ENCODE measurements at regions not wholly inside any gene's neighbourhood (a gene's known extent, or its start where the extent isn't known, plus 50 kb on each side); places are given as distances from the start of the nearest gene placed in this dataset.
"Not testable (repeated sequence)": the region's sequence is repeated elsewhere in the genome, so short reads cannot be mapped to it uniquely, and the experiment has no call there.

- peaks cover 0 to 11% (median 6%) of the 10 kb centered on the region in 5 donors for H3K9me3 ChIP-seq (ENCODE audit: control insufficient read depth in 5 of 5, low read length in 5 of 5)
- not testable (repeated sequence) for H3K27me3 ChIP-seq (ENCODE audit: control insufficient read depth in 5 of 5, insufficient read depth in 4 of 5, low read length in 5 of 5); H3K36me3 ChIP-seq (ENCODE audit: control insufficient read depth in 5 of 5, insufficient read depth in 5 of 5, low read length in 5 of 5); H3K9ac ChIP-seq (ENCODE audit: low read length in 5 of 5); H3K4me1 ChIP-seq (ENCODE audit: control insufficient read depth in 5 of 5, insufficient read depth in 5 of 5, low read length in 5 of 5); H3K4me3 ChIP-seq (ENCODE audit: low read depth in 1 of 5, low read length in 5 of 5); H3K27ac ChIP-seq (ENCODE audit: low read depth, low read length)
These were observed 89.7 kb upstream of the DNAH14 start for GRCh38 chr1:224839648-224840300.

- not testable (repeated sequence) for H3K4me1 ChIP-seq (ENCODE audit: control insufficient read depth in 5 of 5, insufficient read depth in 5 of 5, low read length in 5 of 5); H3K27ac ChIP-seq (ENCODE audit: low read depth, low read length); H3K9ac ChIP-seq (ENCODE audit: low read length in 5 of 5); H3K27me3 ChIP-seq (ENCODE audit: control insufficient read depth in 5 of 5, insufficient read depth in 4 of 5, low read length in 5 of 5); H3K36me3 ChIP-seq (ENCODE audit: control insufficient read depth in 5 of 5, insufficient read depth in 5 of 5, low read length in 5 of 5); H3K4me3 ChIP-seq (ENCODE audit: low read depth in 1 of 5, low read length in 5 of 5)
- H3K9me3 ChIP-seq (ENCODE audit: control insufficient read depth in 5 of 5, low read length in 5 of 5) = peaks cover 0 to 11% (median 6%) of the 10 kb centered on the region in 5 donors
These were observed 87.7 kb upstream of the DNAH14 start for GRCh38 chr1:224841803-224842202.

GRCh38 chr1:224846119-224846907 lies 83.2 kb upstream of the DNAH14 start:
- Histone ChIP-seq H3K9ac (ENCODE audit: low read length in 5 of 5) (no peak overlapping the region), H3K4me3 (ENCODE audit: low read depth in 1 of 5, low read length in 5 of 5) (no peak overlapping the region), H3K4me1 (ENCODE audit: control insufficient read depth in 5 of 5, insufficient read depth in 5 of 5, low read length in 5 of 5) (peaks cover 0 to 2% (median 0%) of the 10 kb centered on the region in 5 donors), H3K36me3 (ENCODE audit: control insufficient read depth in 5 of 5, insufficient read depth in 5 of 5, low read length in 5 of 5) (no peaks in the 10 kb centered on the region), H3K27me3 (ENCODE audit: control insufficient read depth in 5 of 5, insufficient read depth in 4 of 5, low read length in 5 of 5) (no peaks in the 10 kb centered on the region), H3K27ac (ENCODE audit: low read depth, low read length) (no peak overlapping the region), H3K9me3 (ENCODE audit: control insufficient read depth in 5 of 5, low read length in 5 of 5) (peaks cover 0 to 9% (median 6%) of the 10 kb centered on the region in 5 donors)

- no peak overlapping the region for H3K9ac ChIP-seq (ENCODE audit: low read length in 5 of 5)
- H3K4me3 ChIP-seq (ENCODE audit: low read depth in 1 of 5, low read length in 5 of 5) = no peak overlapping the region
- H3K4me1 ChIP-seq (ENCODE audit: control insufficient read depth in 5 of 5, insufficient read depth in 5 of 5, low read length in 5 of 5) = peaks cover 0 to 4% (median 0%) of the 10 kb centered on the region in 5 donors
- no peaks in the 10 kb centered on the region for H3K36me3 ChIP-seq (ENCODE audit: control insufficient read depth in 5 of 5, insufficient read depth in 5 of 5, low read length in 5 of 5)
- H3K27me3 ChIP-seq (ENCODE audit: control insufficient read depth in 5 of 5, insufficient read depth in 4 of 5, low read length in 5 of 5) = no peaks in the 10 kb centered on the region
- no peak overlapping the region for H3K27ac ChIP-seq (ENCODE audit: low read depth, low read length)
- no peaks in the 10 kb centered on the region for H3K9me3 ChIP-seq (ENCODE audit: control insufficient read depth in 5 of 5, low read length in 5 of 5)
These were observed 79.0 kb upstream of the DNAH14 start for GRCh38 chr1:224850446-224850845.

- Histone ChIP-seq H3K9ac (ENCODE audit: low read length in 5 of 5) (no peak overlapping the region), H3K27ac (ENCODE audit: low read depth, low read length) (no peak overlapping the region), H3K9me3 (ENCODE audit: control insufficient read depth in 5 of 5, low read length in 5 of 5) (no peaks in the 10 kb centered on the region), H3K4me1 (ENCODE audit: control insufficient read depth in 5 of 5, insufficient read depth in 5 of 5, low read length in 5 of 5) (peaks cover 0 to 2% (median 0%) of the 10 kb centered on the region in 5 donors), H3K27me3 (ENCODE audit: control insufficient read depth in 5 of 5, insufficient read depth in 4 of 5, low read length in 5 of 5) (no peaks in the 10 kb centered on the region), H3K36me3 (ENCODE audit: control insufficient read depth in 5 of 5, insufficient read depth in 5 of 5, low read length in 5 of 5) (no peaks in the 10 kb centered on the region), H3K4me3 (ENCODE audit: low read depth in 1 of 5, low read length in 5 of 5) (no peak overlapping the region)
These were observed 78.1 kb upstream of the DNAH14 start for GRCh38 chr1:224851210-224851847.

GRCh38 chr1:224851848-224852261 lies 77.6 kb upstream of the DNAH14 start:
- Histone ChIP-seq H3K4me3 (ENCODE audit: low read depth in 1 of 5, low read length in 5 of 5) (no peak overlapping the region), H3K4me1 (ENCODE audit: control insufficient read depth in 5 of 5, insufficient read depth in 5 of 5, low read length in 5 of 5) (peaks cover 0 to 2% (median 0%) of the 10 kb centered on the region in 5 donors), H3K27ac (ENCODE audit: low read depth, low read length) (no peak overlapping the region), H3K36me3 (ENCODE audit: control insufficient read depth in 5 of 5, insufficient read depth in 5 of 5, low read length in 5 of 5) (no peaks in the 10 kb centered on the region), H3K9ac (ENCODE audit: low read length in 5 of 5) (no peak overlapping the region), H3K27me3 (ENCODE audit: control insufficient read depth in 5 of 5, insufficient read depth in 4 of 5, low read length in 5 of 5) (no peaks in the 10 kb centered on the region), H3K9me3 (ENCODE audit: control insufficient read depth in 5 of 5, low read length in 5 of 5) (no peaks in the 10 kb centered on the region)

- peaks cover 0 to 2% (median 0%) of the 10 kb centered on the region in 5 donors for H3K4me1 ChIP-seq (ENCODE audit: control insufficient read depth in 5 of 5, insufficient read depth in 5 of 5, low read length in 5 of 5)
- H3K9ac ChIP-seq (ENCODE audit: low read length in 5 of 5) = no peak overlapping the region
- H3K4me3 ChIP-seq (ENCODE audit: low read depth in 1 of 5, low read length in 5 of 5) = no peak overlapping the region
- H3K27me3 ChIP-seq (ENCODE audit: control insufficient read depth in 5 of 5, insufficient read depth in 4 of 5, low read length in 5 of 5) = no peaks in the 10 kb centered on the region
- H3K27ac ChIP-seq (ENCODE audit: low read depth, low read length) = no peak overlapping the region
- H3K36me3 ChIP-seq (ENCODE audit: control insufficient read depth in 5 of 5, insufficient read depth in 5 of 5, low read length in 5 of 5) = no peaks in the 10 kb centered on the region
- no peaks in the 10 kb centered on the region for H3K9me3 ChIP-seq (ENCODE audit: control insufficient read depth in 5 of 5, low read length in 5 of 5)
These were observed 76.4 kb upstream of the DNAH14 start for GRCh38 chr1:224852901-224853568.

GRCh38 chr1:224856973-224857372 lies 72.5 kb upstream of the DNAH14 start:
- H3K4me3 ChIP-seq (ENCODE audit: low read depth in 1 of 5, low read length in 5 of 5) = no peak overlapping the region

GRCh38 chr1:224859651-224860050 lies 69.8 kb upstream of the DNAH14 start:
- no peaks in the 10 kb centered on the region for H3K9me3 ChIP-seq (ENCODE audit: control insufficient read depth in 5 of 5, low read length in 5 of 5)
- H3K27ac ChIP-seq (ENCODE audit: low read depth, low read length) = no peak overlapping the region
- peaks cover 0 to 3% (median 0%) of the 10 kb centered on the region in 5 donors for H3K27me3 ChIP-seq (ENCODE audit: control insufficient read depth in 5 of 5, insufficient read depth in 4 of 5, low read length in 5 of 5)
- H3K4me3 ChIP-seq (ENCODE audit: low read depth in 1 of 5, low read length in 5 of 5) = no peak overlapping the region
- H3K4me1 ChIP-seq (ENCODE audit: control insufficient read depth in 5 of 5, insufficient read depth in 5 of 5, low read length in 5 of 5) = no peaks in the 10 kb centered on the region
- no peak overlapping the region for H3K9ac ChIP-seq (ENCODE audit: low read length in 5 of 5)
- no peaks in the 10 kb centered on the region for H3K36me3 ChIP-seq (ENCODE audit: control insufficient read depth in 5 of 5, insufficient read depth in 5 of 5, low read length in 5 of 5)

More at GRCh38 chr1:224856973-224857372, 72.5 kb upstream of the DNAH14 start:
- no peaks in the 10 kb centered on the region for H3K36me3 ChIP-seq (ENCODE audit: control insufficient read depth in 5 of 5, insufficient read depth in 5 of 5, low read length in 5 of 5)
- H3K9me3 ChIP-seq (ENCODE audit: control insufficient read depth in 5 of 5, low read length in 5 of 5) = no peaks in the 10 kb centered on the region
- no peaks in the 10 kb centered on the region for H3K27me3 ChIP-seq (ENCODE audit: control insufficient read depth in 5 of 5, insufficient read depth in 4 of 5, low read length in 5 of 5)
- no peak overlapping the region for H3K27ac ChIP-seq (ENCODE audit: low read depth, low read length)
- peaks cover 0 to 2% (median 0%) of the 10 kb centered on the region in 5 donors for H3K4me1 ChIP-seq (ENCODE audit: control insufficient read depth in 5 of 5, insufficient read depth in 5 of 5, low read length in 5 of 5)
- H3K9ac ChIP-seq (ENCODE audit: low read length in 5 of 5) = no peak overlapping the region

Data from subcutaneous abdominal adipose tissue (tissue), 5 donors.